GM10248 (cell line): ENCODE measurements at regions not wholly inside any gene's neighbourhood (a gene's known extent, or its start where the extent isn't known, plus 50 kb on each side); places are given as distances from the start of the nearest gene placed in this dataset.

Source experiments
- CTCF ChIA-PET: fragments of 300-600 bp; sonication (Branson Sonifier 250); formaldehyde crosslinking; extraction: SDS; loops from one replicate; lab custom pipeline; 2021; ENCODE audit warnings: antibody characterized with exemption; lab: Yijun Ruan, JAX
- POLR2A ChIA-PET: fragments of 350-650 bp; sonication (Branson Sonifier 250); formaldehyde crosslinking; extraction: SDS; loops from one replicate; lab custom pipeline; 2020; ENCODE audit warnings: antibody characterized with exemption; lab: Yijun Ruan, JAX
- DNase-seq: peaks from one replicate; pipeline ENCODE4 v3.0.0; 2012; ENCODE audit errors: extremely low spot score
- TF ChIP-seq, protein P1 (sequence below): IDR thresholded peaks from 2 replicates; pipeline ENCODE4 v1.5.1; 2012; ENCODE audit warnings: mild to moderate bottlenecking, low read depth; ENCODE audit errors: extremely low read depth, missing control alignments, control extremely low read depth

DNA sequence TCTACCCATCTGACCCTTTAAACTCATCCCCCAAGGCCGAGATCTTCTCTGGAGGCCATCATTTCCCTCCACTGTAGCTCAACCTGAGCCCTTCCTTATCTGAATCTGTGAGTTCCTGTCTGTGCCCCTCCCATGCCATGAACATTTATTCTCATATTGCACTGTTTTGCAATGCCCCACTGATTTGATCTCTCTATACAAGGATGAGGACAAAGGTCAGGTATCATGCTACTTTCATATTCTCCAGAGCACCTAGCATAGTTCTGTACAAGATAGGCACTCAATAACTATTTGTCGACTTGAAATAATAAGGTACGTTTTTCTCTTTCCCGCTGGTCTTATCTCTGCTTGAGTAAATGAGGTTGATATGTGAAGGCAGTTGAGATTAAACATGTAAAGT, 135.5 kb downstream of the KLF5 start:
- ChIA-PET CTCF (interaction anchor here (1.0 kb wide), 1 partner anchor 22 kb away, joined by 3 read pairs; no protein-coding TSS in a partner anchor), POLR2A (no interaction called here)
- TF ChIP-seq, protein P1, sequence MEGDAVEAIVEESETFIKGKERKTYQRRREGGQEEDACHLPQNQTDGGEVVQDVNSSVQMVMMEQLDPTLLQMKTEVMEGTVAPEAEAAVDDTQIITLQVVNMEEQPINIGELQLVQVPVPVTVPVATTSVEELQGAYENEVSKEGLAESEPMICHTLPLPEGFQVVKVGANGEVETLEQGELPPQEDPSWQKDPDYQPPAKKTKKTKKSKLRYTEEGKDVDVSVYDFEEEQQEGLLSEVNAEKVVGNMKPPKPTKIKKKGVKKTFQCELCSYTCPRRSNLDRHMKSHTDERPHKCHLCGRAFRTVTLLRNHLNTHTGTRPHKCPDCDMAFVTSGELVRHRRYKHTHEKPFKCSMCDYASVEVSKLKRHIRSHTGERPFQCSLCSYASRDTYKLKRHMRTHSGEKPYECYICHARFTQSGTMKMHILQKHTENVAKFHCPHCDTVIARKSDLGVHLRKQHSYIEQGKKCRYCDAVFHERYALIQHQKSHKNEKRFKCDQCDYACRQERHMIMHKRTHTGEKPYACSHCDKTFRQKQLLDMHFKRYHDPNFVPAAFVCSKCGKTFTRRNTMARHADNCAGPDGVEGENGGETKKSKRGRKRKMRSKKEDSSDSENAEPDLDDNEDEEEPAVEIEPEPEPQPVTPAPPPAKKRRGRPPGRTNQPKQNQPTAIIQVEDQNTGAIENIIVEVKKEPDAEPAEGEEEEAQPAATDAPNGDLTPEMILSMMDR = no peak
- DNase-seq = no peak

DNA sequence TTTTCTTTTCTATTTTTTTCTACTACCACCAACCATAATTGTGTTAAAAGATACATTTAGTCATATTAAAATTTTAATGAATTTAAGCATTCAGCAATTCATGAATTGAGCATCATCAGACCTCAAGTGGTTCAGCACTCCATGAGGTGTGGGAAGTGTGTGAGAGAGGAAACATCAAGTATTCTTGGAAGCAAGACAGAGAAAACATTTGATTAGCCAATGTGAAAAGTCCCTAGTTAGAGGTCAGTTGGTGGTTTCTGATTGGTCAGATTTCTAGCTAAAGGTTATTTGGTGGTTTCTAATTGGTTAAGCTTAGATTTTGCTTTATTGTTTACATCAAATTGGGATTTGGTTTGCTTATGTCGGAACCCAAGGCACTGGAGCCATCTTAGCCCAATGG, 134.7 kb downstream of the KLF5 start:
- ChIA-PET POLR2A (no interaction called here), CTCF (no interaction called here)
- TF ChIP-seq, protein P1 = no peak
- DNase-seq = no peak

DNA sequence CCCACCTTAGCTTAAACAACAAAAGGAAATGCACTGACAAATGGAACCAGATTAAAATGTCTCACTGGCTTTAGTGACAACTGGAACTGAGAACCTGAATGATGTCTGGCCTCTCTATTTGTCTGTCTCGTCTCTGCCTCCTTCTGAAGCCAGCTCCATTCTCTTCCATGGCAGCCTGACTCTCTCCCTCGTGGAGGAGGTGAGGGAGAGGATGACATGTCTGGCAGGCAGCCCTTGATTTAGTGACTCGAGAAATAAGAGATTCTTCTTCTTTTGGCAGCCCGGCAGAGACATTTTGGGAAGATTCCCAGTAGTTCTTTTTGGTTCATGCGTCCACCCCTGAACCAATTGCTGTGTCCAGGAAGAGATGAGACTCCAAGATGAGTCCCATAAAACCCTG, 131.7 kb downstream of the KLF5 start:
- TF ChIP-seq, protein P1 = no peak
- CTCF ChIA-PET = interaction anchor here (1.1 to 1.2 kb wide), 3 partner anchors 10 to 35 kb away, joined by 3 read pairs; no protein-coding TSS in a partner anchor
- no peak for DNase-seq
- POLR2A ChIA-PET = interaction anchor here (0.6 kb wide), 1 partner anchor 910 kb away, joined by 3 read pairs; no protein-coding TSS in a partner anchor

DNA sequence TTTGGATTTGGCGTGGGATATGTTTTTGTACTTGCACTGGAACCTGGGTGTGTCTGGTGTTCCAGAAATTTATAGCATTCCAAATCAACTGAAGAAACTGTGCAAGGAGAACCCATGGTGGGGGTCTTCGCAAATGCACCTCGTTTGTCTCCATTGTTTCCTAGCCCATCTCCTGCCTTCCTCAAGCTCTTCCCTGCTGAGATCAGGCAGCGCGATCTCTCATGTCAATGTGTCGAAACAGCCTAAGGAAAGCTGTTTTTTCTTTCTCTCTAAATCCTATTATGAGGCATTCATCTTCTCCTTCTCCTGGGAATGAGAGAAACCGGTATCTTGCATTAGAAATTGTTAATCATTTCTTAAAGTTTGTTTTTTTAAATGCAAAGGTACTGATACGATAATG, 131.0 kb downstream of the KLF5 start:
- ChIA-PET POLR2A (no interaction called here), CTCF (interaction anchor here (1.1 to 1.2 kb wide), 2 partner anchors 12 to 34 kb away, joined by 3 read pairs; no protein-coding TSS in a partner anchor)
- no peak for DNase-seq
- TF ChIP-seq, protein P1 = no peak

DNA sequence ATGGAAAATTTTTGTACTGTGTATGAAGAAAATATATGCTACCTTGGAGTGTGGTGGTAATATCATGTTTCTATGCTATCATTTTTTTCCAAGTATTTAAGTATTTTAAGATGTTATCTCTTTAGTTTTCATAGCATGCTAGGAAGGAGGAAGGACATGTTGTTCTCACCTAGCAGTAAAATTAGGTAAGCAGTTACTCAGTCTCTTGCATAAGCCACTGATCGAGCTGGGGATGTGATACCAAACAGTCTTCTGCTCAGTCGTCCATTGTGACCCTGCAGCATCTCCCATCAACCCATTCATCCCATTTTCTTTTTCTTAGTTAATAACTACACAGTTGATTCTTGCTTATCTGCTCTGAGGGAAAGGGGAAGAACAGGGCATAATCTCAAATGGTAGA, 130.6 kb downstream of the KLF5 start:
- ChIA-PET CTCF (no interaction called here), POLR2A (no interaction called here)
- TF ChIP-seq, protein P1 = no peak
- no peak for DNase-seq

DNA sequence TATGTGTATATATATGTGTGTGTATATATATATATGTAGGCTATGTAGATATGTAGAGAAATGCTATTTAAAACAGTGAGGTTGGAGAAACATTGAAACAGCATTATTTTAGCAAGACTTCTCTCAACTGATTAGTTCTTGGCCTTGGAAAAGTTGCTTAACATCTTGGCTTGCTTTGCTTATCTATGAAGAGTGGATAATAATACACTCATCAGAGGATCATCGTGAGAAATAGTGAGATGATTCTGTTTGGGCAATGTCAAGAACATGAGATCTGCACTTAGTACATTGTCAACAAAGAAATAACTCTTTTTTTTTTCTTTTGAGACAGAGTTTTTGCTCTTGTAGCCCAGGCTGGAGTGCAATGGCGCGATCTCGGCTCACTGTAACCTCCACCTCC, 128.3 kb downstream of the KLF5 start:
- ChIA-PET CTCF (no interaction called here), POLR2A (no interaction called here)
- DNase-seq = no peak
- TF ChIP-seq, protein P1 = no peak
